COLO668 (cell line): ENCODE measurements at regions not wholly inside any gene's neighbourhood (a gene's known extent, or its start where the extent isn't known, plus 50 kb on each side); places are given as distances from the start of the nearest gene placed in this dataset.
A peak's percentile ranks its signal among the peaks of the same experiment; 100 is the strongest.

ENCODE experiments used
- DNase-seq: peaks from one replicate; lab custom pipeline; 2025; ENCODE audit not compliant: unreplicated experiment; lab: John Stamatoyannopoulos, UW

GRCh38 chr9:22278426-22278825 is 168.2 kb upstream of the DMRTA1 start:
- no peak for DNase-seq

DNA sequence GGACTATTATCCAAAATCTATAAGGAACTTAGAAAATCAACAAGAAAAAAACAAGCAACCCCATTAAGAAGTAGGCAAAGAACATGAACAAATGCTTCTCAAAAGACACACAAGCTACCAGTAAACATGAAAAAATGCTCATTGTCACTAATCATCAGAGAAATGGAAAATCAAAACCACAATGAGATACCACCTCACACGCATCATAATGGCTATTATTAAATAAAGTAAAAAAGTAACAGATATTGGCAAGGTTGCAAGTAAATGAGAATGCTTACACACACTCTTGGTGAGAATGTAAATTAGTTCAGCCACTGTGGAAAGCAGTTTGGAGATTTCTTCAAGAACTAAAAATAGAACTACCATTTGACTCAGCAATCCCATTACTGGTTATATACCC is 167.0 kb upstream of the DMRTA1 start:
- no peak for DNase-seq

- DNase-seq: no peak
Observed at GRCh38 chr9:22285066-22285465, 161.6 kb upstream of the DMRTA1 start.

- DNase-seq: no peak
Observed at GRCh38 chr9:22286661-22287060, 160.0 kb upstream of the DMRTA1 start.

GRCh38 chr9:22288661-22289060 is 158.0 kb upstream of the DMRTA1 start:
- DNase-seq: no peak

DNA sequence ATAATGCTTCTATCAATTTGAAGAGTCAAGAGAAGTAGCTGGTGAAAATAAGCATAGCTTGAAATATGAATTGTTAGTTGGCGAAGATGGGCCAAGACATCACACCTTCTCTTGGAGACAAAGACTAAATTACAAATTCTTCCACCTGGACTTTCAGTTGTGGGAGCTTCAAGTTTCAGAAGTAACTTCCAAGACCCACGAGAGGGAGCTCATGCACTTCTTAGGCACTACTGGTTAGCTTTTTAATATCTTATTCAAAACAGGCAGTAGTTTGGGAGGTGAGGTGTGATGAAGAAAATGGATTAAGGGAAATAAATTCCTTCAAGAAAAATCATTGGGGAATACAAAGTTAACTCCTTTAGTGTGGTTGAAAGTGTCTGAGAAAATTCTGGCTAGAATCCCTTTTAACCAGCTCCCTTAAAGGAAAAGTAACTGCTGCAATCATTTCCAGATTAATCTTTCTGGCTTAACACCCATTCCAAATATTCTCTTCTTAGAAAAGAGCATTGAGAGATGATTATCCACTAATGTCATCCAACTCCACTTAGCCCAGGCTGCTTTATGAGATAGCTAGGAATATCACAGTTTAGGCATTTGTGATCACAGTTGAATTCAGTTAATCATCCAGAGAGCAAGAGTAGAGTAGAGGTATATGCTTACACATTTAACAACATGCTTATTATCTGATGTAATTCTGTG is 139.5 kb upstream of the DMRTA1 start:
- peak; percentile 46 for DNase-seq

DNA sequence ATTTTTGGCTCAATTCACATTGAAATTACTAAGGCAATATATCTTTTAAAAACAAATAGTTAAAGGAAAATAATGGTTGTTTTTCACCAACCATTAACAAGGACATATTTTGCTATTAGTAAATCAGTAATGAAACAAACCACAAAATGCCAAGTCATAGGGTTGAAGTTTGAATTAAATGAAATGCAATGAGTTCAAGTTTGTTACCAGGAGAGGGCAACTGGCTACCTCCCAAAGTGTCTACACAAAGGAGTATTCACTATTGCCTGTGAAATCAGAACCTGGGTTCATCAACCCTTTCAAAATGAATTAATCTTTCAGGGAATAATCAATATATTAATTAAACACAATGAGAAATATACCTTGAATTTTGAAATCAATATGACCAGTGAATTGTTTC is 138.4 kb upstream of the DMRTA1 start:
- DNase-seq: no peak

DNA sequence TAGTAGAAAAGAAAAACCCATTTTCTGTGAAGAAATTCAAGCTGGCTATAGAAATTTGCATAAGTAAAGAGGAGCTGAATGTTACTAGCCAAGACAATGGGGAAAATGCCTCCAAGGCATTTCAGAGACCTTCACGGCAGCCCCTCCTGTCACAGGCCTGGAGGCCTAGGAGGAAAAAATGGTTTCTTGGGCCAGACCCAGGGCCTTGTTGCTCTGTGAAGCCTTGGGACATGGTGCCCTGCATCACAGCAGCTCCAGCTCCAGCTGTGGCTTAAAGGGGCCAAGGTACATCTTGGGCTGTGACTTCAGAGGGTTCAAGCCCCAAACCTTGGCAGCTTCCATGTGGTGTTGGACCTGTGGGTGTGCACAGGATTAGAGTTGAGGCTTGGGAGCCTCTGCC is 130.0 kb upstream of the DMRTA1 start:
- no peak for DNase-seq

GRCh38 chr9:22331533-22331932 is 115.1 kb upstream of the DMRTA1 start:
- no peak for DNase-seq

- peak; percentile 21 for DNase-seq
Observed at GRCh38 chr9:22332202-22332601, 114.4 kb upstream of the DMRTA1 start.

DNA sequence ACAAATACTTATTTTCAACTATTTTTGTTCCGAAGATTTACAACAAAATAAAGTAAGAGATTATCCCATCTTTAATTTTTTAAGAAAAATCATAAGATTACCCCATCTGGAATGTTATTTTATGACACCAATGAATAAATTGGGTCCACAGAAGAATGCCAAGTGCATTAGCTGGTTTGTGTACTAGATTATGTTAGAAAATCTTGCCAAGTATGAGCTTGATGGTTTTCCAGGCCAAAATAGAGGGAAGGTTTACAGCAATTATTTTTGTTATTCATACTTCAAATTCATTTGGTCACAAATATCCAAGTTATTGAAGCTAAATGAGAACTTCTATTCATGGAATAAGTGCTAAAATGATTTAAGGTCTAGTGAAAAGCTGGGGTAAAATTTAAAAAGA is 109.4 kb upstream of the DMRTA1 start:
- DNase-seq: no peak

DNA sequence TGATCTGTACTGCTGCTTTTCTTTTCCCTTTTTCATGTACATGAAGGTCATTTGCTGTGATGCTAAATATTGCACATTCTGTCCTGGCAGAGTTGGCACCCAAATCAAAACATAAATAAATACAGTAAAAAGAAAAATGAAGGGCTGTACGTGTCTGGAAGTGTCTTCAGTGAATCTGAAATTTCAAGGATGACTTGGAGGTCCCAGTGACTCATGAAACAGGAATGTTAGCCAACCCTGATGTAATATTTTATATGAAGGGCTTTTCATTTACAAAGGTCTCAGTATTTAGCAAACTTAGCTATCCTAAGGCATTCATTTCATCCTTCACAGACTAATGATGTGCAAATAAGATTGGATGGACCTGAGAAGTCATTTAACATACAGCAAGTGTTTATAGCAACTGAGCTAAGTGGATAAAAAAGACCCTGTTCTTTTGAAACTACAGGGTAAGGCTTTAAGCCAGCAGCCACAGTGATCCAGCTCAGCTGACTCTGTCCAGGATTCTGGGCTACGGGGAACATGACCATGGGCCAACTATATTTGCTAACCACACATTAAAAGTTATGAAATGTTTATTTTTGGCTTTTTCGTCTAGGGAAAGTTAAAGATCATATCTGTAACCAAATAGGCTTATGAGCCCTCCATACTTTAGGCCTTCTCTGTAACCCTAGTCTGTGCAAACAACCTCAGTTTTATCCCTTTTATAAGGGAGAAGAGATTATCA is 104.0 kb upstream of the DMRTA1 start:
- DNase-seq: no peak

DNA sequence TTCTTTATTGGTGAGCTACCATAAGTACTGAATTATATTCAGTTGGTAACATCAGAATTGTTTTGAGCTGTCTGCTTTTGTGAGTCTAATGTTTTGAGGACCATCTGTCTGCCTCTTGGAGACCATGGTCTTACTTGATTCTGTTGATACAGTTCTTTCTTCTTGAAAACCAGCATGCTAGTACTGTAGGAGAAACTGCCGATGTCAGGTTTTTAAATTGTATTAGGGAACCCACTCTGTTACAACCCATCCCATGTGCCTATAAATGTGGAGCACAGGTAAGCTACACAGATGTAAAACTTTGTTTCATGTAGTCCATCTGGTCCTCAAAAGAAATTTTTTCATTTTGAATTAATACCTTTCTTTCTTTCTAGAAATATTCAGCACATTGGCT is 103.4 kb upstream of the DMRTA1 start:
- DNase-seq: no peak

GRCh38 chr9:22354699-22355384 is 91.8 kb upstream of the DMRTA1 start:
- no peak for DNase-seq

GRCh38 chr9:22356985-22357384 is 89.6 kb upstream of the DMRTA1 start:
- no peak for DNase-seq

DNA sequence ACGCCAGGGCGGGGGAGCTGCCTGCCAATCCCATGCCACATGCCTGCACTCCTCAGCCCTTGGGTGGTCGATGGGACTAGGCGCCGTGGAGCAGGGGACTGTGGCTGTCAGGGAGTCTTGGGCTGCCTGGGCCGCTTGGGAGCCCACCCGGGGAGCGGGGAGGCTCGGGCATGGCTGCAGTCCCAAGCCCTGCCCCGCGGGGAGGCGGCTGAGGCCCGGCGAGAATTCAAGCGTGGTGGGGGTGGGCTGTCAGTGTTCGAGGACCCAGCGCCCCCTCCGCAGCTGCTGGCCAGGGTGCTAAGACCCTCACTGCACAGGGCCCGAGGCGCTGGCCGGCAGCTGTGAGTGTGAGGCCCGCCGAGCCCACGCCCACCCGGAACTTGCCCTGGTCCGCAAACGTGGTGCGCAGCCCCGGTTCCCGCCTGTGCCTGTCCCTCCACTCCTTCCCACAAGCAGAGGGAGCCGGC is 83.2 kb upstream of the DMRTA1 start:
- DNase-seq: no peak

DNA sequence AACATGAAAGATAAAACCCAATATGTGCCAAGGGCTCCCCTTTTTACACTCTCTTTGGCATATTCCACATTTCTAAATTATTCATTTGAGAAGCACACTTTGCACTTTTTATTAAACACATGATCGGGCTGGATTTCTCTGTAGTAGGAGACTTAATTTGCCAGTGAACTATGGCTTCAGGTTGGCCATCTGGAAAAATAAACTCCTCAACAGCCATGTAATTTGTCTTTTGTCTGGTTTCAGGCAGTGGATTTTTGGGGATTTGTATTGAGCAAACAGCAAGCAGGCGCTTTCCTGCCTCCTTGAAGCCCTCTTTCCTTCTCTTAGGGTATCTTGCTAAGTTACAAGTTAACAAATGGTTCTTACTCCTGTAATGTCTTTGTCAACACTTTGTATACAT is 73.0 kb upstream of the DMRTA1 start:
- peak; percentile 32 for DNase-seq

- DNase-seq: peak; percentile 39
Observed at GRCh38 chr9:22374051-22374450, 72.6 kb upstream of the DMRTA1 start.

DNA sequence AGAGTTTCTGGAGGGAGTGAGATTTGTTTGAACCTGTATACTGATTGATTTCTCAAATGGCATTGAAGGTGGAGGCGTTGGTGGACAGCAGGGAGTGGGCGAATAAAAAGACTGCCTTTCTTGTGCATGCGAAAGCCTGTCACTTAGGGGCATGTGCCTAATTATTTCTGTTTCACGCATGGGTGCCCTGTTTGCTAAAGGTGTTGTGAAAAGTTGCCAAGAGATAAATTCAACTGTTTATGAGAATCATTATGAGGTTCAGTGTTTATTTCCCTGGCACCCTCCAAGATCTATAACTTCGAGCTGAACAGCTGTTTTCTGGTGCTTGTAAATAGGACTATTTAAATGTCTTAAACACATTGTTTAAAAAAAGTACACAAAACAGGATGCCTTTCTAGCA is 67.4 kb upstream of the DMRTA1 start:
- peak; percentile 42 for DNase-seq

DNA sequence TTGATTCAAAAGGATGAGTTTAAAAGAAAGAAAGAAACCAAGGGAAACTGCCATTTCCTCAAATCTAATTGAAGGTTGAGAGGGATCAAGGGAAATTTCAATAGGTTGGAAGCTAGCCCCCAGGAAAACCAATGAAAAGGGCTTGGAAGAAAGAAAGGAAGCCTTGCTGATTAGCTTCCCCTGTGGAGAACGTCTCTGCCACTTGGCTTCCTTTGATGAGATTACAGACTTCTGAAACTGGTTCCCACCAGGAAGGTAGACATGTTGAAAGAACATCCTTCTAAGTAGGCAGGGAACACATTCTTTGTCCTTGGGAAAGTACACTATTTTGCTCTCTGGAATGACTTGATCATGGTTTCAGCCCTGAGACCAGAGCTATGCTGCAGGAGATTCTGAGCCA is 65.5 kb upstream of the DMRTA1 start:
- no peak for DNase-seq

GRCh38 chr9:22382331-22382730 is 64.3 kb upstream of the DMRTA1 start:
- DNase-seq: no peak

DNA sequence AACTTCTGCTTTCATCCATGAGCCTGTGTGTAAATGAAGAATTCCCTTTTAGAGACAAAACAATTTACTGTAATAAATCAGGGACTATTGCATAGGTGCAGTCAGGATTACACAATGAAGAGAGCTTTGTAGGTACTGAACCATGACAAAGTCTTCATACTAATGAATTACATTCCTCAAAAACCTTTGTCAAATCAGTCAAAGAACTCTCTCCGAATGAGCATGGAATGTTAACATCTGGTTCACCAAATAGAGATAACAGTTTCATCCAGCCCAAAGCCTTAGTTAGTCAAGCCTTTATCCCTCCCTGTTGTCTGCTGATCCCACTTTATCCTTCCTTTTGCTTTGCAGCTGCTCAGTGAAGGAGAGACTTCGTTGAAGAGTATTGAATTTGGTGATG is 62.9 kb upstream of the DMRTA1 start:
- DNase-seq: no peak
